NCI-H2227 (cell line): ENCODE measurements at regions not wholly inside any gene's neighbourhood (a gene's known extent, or its start where the extent isn't known, plus 50 kb on each side); places are given as distances from the start of the nearest gene placed in this dataset.

Experiments
- DNase-seq: peaks from one replicate; lab custom pipeline; 2025; ENCODE audit not compliant: unreplicated experiment; lab: John Stamatoyannopoulos, UW

DNA sequence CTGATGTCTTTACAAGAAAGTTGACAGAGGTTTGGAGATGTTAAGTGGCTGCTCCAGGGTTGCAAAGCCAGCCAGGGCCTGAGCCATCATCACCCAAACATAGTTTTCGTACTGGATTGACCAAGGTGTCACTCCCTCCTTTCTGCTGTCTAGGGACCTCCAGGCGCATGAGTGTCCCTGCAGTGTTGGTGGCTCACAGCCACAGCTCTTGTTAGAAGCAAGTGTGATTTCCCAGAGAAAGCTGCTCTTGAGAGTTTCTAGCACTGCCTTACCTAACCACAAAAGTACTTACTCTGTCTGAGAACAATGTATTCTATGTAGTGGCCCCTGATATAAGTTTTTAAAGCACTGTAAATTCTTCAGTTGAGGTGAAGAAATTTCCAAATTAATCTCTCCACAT is 144.1 kb downstream of the SOX2 start:
- DNase-seq = no peak

DNA sequence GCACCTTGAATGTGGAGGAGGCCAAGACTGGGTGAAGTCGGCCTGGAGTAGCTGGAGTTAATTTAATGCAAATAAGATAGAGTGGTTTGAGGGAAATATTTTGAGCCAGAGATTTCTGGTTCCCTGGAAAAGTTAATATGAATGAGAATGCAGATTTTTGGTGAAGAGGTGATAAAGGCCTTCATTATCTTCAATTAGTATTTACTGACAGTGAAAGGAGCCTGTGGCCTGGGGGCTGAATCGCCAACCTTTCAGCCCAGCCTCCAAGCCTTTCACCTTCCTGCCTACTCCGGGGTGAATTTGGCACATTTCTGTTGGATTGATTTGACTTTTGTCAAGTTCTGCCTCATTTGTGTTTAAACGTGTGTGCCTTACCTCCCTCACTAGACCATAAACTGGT is 147.8 kb downstream of the SOX2 start:
- DNase-seq = no peak

DNA sequence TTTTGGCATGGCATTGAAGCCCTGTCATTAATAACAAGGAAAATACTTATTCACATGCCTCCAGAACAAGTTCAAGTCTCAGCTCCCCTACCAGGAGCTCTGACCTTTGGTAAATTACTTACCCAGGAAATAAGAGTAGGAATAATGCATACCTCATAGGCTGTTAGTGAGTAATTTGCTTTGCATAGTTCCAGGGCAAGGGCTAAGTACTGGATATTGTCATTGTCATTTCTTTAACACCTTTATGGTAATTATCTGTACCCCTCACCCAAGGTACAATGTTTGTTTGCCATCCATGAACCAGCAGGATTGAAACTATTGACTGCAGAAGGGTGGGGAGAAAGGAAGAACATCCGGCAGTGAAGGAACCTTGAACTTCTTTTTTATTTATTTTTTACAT is 148.5 kb downstream of the SOX2 start:
- DNase-seq = no peak

DNA sequence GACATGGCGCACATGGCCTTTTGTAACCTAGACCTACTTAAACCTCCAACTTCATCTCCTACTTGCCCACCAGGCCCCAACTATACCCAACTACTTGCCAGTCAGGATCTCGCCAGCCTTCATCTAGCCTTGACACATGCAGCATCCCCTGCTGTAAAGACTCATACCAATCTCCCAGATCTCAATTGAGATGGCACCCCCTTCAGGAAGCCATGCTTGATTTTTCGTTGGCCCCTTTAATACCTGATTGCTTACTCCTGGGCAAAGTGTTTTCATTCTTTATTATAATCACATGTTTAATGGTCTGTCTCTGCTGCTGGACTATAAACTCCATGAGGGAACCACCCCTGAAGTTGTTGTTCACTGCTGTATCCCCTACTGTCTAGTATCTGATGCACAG is 150.8 kb downstream of the SOX2 start:
- DNase-seq = no peak

DNA sequence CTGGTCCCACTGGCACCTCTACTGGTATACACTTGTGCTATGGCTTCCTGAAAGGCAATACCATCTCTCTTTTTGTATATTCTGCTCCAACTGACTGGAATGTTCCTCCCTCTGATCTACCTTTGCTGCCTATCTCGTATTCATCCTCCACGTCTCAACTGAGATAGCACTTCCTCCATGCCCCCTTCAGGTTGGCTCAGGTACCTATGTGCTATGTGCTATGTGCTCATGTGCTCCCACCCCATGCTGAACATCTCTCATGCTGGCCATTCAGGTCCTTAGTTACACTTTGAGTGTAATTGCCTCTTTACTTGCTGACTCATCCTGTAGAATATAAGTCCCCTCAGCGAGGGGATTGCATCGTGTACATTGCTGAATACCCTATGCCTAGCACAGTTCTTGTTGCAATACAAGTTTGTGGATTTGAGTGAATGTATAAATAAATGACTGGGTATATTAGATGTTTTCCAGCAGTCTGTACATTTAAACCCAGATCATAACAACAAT is 156.9 kb downstream of the SOX2 start:
- DNase-seq = no peak

DNA sequence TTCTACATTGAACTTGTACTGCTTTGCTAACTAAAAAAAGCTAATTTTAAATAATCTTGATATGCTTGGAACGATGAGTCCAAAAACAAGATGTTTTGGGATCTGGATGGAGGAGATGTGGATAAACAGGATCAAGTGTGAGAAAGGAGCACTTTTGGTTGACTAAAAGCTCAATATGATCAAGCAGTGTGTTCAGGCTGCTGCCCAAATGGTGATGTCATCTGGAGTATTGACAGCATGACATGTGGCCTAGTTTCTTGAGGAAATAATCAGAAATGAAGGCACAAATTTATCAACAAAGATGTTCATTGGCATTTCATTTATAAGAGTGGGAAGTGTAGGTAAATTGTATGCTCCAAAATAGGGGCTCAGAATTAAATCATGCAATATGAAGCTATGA is 161.2 kb downstream of the SOX2 start:
- no peak for DNase-seq

DNA sequence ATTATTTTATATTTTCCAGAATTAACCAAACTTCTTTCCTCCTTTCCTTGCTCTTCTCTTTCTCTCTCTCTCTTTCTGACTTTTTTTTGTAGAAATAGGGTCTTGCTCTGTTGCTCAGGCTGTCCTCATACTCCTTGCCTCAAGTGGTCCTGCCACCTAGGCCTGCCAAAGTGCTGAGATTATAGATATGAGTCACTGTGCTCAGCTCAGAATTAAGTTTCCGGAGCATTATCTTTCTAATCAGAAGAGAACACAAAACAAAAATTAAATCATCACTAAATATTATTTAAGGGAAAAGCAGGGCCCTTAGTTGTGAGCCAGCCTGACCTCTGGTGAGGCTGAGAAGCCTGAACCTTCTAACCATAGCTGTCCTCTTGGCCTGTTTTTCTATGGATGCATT is 168.2 kb downstream of the SOX2 start:
- DNase-seq = no peak

DNA sequence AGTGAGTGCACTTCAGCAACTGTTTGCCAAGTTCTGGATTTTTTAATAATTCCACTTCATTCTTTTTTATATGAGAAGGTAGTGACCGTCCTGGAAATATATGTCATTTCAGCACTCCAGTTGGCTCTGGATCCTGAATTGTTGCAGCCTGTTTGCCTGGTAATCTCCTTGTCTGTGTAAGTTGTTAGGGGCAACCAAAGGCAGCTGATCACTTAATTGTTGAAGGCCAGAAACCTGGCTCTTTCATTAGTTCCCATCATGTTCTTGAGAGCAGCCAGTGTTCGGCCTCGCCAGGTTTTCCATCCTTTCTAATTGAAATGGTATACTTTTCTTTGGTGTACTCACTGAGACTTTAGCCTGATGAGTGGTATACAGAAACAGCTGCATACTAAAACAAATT is 168.6 kb downstream of the SOX2 start:
- DNase-seq = peak; percentile 35

DNA sequence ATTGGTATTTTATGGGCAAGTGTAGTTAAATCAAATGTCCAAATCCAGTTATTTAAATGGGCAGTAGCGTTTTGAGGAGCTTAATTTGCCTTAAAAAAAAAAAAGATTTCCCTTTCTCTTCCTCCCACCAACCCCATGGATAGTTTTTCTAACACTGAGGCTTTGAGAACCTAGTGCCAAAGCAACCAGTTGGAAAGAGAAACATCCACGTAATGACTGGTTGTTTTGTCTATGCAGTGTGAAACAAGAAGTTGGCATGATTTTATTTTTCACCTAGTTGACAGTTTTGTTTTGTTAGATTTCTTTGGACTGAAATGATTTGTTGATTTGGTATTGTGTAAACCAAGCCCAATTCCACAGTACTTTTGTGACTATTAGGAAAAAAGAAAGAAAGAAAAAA is 170.0 kb downstream of the SOX2 start:
- DNase-seq = no peak

DNA sequence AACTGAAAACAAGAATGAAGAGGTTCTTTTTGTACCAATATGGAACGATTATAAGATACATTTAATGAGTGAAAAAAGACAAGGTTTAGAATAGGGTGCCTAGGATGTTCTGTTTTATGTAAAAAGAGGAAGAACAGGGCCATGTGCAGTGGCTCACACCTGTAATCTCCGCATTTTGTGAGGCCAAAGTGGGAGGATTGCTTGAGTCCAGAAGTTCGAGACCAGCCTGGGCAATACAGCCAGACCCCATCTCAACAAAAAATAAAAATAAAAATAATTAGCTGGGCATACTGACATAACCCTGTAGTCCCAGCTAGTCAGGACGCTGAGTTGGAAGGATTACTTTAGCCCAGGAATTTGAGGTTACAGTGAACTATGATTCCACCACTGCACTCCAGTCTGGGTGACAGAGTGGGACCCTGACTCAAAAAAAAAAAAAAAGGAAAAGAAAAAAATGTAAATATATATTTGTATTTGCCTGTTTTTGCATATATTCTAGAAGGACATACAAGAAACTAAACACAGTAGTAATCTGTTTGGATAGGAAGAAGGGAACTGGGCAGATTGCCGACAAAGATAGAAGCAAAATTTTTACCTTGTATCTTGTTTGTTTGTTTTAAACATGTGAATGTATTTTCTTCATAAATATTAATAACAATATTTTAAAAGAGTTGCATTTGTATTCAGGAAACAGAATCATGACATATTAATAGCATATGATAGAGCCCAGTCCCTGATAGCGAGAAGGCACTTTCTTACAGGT is 174.3 kb downstream of the SOX2 start:
- DNase-seq = no peak

DNA sequence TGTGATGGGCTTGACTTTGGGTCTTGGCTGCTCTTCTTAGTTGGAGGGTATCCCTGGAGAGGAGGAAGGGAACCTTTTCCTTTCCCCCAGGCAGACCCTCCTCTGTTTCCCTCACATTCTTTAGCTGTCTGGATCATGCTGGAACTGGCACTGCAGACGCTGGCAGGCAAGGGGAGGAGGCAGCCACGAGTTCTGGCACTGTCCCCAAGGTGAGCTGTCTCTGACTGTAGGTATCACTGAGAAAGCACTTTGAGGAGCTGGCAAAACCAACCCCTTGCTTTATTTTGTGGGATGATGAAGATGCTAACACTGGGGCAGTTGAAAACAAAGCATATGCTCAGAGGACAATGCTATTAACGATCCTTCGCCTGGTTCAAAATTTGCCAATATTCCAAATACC is 175.0 kb downstream of the SOX2 start:
- DNase-seq = no peak

DNA sequence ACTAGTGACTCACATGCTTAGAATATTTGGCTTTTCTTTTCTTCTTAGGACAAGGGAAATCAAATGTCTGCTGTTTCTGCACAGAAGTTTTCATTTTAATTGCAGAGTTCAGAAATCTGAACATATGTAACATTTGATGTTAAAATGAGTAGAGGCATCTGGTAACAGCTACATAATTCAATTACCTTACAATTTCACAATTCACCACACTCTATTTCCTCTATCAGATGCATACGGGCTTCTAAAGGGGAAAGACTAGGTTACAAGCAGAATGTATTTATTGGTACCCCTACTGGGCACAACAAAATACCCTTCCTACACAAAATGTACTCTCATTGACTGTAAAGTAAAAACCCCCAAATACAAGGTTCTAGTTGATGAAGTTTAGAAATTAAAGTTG is 176.0 kb downstream of the SOX2 start:
- DNase-seq = no peak

DNA sequence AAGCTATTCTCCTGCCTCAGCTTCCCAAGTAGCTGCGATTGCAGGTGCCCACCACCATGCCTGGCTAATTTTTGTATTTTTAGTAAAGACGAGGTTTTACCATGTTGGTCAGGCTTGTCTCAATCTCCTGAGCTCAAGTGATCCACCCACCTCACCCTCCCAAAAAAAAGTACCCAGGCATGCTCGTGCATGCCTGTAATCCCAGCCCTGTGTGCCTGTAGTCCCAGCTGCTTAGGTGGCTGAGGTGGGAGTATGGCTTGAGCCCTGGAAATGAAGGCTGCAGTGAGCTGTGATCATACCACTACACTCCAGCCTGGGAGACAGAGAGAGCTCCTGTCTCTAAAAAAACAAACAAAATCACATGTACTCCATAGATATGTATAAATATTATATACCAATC is 176.5 kb downstream of the SOX2 start:
- no peak for DNase-seq

DNA sequence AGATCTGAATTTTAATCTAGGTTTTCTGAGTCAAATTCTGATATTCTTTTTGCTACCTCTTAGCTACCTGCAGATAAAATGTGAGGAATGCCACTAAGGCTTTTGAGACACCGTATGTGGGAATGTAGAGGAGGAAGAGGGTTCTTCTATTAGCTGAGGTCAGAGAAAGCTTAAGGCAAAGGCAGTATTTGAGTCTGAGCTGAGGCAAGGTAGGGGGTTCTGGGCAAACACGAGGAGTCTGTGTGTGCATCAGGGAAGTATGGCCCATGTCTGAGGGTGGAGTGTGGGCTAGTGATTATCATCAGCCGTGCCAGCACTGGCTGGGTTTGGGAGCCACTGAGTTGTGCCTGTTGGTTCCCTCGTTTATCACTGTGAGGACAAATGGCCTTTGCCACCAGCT is 181.1 kb downstream of the SOX2 start:
- DNase-seq = no peak

DNA sequence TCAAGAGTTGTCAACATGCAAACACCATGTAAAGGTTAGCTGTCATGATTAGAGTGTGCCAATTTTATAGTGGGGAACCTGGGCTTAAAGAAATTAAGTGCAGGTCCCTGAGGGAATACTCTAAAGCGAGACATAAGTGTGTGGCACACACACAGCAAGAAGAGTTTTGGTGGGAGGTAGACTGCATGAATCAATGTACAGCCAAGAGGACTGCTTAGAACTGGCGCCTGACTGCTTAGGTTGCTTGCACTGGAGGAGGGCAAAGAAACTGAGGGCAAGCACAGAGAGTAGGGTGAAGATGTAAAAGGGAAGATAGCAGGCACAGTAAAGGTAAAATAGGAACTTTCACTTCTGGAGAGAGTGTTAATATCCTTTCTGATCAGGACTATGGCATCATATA is 184.9 kb downstream of the SOX2 start:
- no peak for DNase-seq

DNA sequence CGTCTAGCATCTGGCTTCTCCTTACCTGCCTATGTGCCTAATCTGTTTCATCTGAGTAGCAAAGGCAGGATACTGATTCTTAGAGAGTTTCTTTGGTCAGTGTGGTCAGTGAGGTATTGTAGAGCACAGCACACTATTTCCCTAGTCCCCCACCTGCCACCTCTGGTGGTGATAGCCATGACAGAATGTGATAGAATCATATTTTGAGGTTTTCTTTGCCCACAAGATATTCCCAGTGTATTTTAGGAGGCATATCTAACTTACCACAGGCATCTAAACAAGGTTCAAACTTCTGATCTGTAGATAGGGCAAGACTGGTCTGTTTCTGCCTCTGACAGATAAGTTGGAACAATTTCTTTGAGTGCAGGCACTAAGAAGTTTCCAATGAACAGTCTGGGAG is 188.0 kb downstream of the SOX2 start:
- no peak for DNase-seq

DNA sequence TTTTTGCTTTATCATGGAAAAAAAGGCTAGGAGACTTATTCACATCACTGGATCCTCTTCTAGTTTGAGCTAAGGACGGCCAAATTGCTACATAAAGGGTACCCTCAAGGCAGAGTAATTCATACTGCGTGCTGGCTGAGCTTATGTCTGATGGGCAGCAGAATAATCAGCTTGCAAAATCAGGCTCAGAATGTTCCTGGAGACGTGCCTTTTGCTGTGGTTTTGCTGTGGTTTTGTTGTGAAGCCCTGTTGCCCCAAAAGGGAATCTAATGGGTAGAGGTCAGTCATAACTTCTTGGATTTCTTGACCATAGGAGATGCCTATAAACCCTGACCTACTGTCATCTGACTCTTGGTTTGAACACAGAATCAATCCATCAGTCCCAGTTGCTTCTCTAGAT is 189.9 kb downstream of the SOX2 start:
- DNase-seq = no peak

DNA sequence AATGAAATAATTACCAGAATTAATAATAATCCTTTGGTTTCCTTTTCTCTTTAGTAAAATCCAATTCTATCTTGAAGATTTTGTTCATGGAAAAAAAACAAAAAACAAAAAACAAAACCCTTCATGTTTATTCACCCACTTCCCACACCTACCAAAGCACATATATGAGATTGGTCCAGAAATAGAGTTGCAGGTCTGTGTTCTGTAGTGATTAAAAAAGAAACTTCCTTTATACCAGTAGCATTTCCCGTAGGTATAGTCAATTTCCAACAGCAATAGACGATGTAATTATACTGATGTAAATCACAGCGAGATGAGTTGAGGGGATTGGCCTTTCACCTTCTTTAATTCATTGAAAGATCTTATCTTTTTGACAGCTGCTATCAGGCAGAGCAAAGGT is 194.6 kb downstream of the SOX2 start:
- DNase-seq = no peak

DNA sequence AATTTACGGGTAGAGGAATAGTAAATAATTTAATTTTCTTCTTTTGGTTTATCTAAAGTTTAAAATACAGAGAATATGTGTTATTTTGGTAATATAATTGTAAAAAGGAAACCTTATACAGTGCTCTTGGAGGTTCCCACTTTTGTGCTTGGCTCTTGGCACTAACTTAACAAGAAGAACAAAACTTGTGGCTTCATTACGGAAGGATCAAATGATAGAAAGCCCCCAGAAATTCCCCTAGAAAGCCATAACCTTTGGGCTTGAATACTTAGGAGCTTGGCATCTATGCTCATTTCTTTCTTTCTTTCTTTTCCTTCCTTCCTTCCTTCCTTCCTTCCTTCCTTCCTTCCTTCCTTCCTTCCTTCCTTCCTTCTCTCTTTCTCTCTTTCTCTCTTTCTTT is 197.5 kb downstream of the SOX2 start:
- DNase-seq = no peak

DNA sequence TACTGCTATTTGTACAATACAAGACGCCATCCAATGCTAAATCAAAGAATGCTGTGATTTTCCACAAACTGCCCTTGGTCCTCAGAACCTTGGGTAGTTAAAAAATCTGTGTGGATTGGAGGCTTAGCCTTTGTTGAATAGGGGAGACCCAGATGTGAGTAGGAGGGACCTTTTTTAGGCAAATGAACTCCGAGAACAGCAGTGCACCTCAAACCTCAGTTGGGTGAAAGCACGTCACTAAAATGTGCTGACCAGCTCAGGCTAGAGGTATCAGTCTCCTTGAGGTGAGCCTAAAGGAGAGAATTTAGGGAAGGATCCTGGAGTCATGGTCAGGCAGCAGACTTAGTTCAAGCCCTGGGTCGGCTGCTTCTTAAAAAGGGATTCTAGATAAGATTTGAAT is 200.7 kb downstream of the SOX2 start:
- DNase-seq = no peak

DNA sequence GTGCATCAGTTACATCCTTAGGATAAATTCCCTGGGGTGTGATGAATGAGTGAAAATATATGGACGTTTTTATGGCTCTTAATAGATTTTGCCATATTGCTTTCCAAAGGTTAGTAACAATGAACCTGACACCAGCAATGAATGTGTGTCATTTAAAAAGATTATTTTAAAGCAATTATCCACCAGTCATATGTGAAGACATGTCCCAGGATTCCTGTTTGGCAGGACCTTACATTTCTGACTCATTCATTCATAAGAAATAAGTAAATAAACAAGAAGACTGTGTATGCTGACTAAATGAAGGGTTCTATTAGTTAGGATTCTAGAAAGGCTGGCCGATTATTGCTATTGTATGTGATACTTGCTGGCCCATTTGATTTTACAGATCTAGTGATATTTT is 201.5 kb downstream of the SOX2 start:
- no peak for DNase-seq

DNA sequence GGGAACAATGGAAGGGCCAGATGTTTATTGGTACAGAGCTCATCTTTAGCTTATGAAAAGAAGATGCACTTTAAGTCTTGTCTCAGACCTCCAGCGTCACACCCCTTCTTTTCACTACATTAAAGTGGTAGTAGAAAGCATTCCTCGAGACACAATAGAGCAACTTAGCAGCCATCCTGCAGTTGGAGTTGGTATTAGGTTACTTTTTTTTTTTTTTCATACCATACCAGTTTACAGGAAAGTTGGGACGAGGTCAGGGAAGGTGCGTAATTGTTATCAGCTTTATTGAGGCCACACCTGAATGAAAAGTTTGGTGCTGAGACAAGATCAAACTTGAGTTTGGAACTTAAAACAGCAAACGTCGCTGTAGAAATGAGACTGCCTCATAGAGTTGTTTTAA is 203.8 kb downstream of the SOX2 start:
- no peak for DNase-seq

DNA sequence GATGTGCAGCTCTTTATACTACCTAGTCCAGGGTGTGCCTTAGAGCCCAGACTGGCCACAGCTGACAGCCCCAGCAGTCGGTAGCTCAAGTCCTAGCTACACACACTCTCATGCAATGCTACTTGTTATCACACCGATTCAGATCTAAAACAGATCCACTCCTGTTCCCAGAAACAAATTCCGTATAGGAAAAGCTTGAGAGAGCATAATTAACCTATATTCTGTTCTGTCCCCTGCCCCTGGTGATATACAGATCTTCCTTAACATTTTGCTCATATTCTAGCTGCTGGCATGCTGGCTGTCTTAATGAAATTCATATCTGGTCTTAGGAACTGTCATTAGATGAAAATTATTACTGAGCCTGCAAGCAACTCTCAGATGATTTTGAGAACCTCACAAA is 204.3 kb downstream of the SOX2 start:
- DNase-seq = no peak
